Prostate gland (tissue), 2 donors: ENCODE measurements at regions not wholly inside any gene's neighbourhood (a gene's known extent, or its start where the extent isn't known, plus 50 kb on each side); places are given as distances from the start of the nearest gene placed in this dataset.

Experiments used
- DNase-seq: peaks from one replicate; pipeline ENCODE4 v3.0.0-alpha.2; 2019; ENCODE audit warnings: low spot score
- H3K27ac ChIP-seq, 2 donors: fragments of 200-600 bp; sonication (generic); 2 replicates each; pipeline ENCODE4 v1.5.1; 2017 to 2019
- H3K27me3 ChIP-seq: fragments of 200-600 bp; sonication (generic); replicated peaks from 2 replicates; pipeline ENCODE4 v1.5.1; 2019; ENCODE audit not compliant: insufficient read depth
- H3K36me3 ChIP-seq, 2 donors: fragments of 200-600 bp; sonication (generic); 1 replicate in 1 of 2; 2 replicates in 1 of 2; pipeline versions ENCODE4 v1.5.1 to v1.8.1; 2017 to 2019
- H3K4me1 ChIP-seq: fragments of 200-600 bp; sonication (generic); replicated peaks from 2 replicates; pipeline ENCODE4 v1.5.1; 2019
- H3K4me3 ChIP-seq, 2 donors: fragments of 200-600 bp; sonication (generic); 2 replicates each; pipeline ENCODE4 v1.5.1; 2017 to 2019
- H3K9me3 ChIP-seq: fragments of 200-600 bp; sonication (generic); 2 replicates; pipeline ENCODE4 v1.5.1; 2017
- POLR2A ChIP-seq: fragments of 450-650 bp; IDR thresholded peaks from one replicate; pipeline ENCODE4 v1.6.1; 2016; ENCODE audit warnings: antibody characterized with exemption, mild to moderate bottlenecking
- POLR2AphosphoS5 ChIP-seq: sonication (generic); formaldehyde crosslinking; IDR thresholded peaks from one replicate; pipeline ENCODE4 v1.6.1; 2017; ENCODE audit warnings: antibody characterized with exemption
- WGBS: methylation state at CpG from one replicate; pipeline ENCODE4 v1.1.5; 2018; 5-methylcytosine and 5-hydroxymethylcytosine counted together
- intact Hi-C: fragments of 100-400 bp; cut with DNase I; formaldehyde crosslinking; loops from one replicate; pipeline ENCODE4 v1.14.2; 2022
- TF ChIP-seq, protein P1 (sequence below), 4 experiments: fragments of 200-600 bp in 2 of 4; fragments of 450-650 bp in 2 of 4; sonication (generic) in 2 of 4; IDR thresholded peaks; 1 replicate in 3 of 4; 2 replicates in 1 of 4; pipeline ENCODE4 v1.5.1; 2016 to 2019; ENCODE audit warnings: antibody characterized with exemption in 4 of 4, mild to moderate bottlenecking in 2 of 4, moderate library complexity in 2 of 4

DNA sequence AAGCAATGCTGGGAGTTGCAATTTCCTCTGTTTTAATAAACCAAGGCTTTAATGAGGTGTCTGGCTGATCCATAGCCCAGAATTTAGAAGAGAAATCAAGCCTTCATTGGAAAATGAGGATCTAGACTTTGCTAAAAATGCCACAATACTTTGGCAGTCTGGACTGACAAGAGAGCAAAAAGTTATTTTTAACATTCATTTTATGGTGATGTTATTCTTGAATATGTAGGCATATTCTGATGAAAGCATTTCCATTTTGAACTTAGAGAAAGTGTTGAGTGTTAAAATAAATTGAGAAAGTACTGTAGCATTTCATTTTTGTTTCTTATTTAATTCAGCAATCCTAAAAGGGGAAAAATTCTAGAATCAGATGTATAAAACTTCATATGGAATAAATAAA is 151.8 kb upstream of the HNMT start:
- Histone ChIP-seq H3K36me3 (no peaks in the 10 kb centered on the region), H3K27ac (no peak overlapping the region), H3K4me3 (no peak overlapping the region), H3K4me1 (no peaks in the 10 kb centered on the region), H3K9me3 (no peaks in the 10 kb centered on the region), H3K27me3 (no peaks in the 10 kb centered on the region)
- DNase-seq = no peak
- intact Hi-C loops = no loop called here
- no peak for TF ChIP-seq POLR2A
- TF ChIP-seq POLR2AphosphoS5 = no peak
- TF ChIP-seq, protein P1, sequence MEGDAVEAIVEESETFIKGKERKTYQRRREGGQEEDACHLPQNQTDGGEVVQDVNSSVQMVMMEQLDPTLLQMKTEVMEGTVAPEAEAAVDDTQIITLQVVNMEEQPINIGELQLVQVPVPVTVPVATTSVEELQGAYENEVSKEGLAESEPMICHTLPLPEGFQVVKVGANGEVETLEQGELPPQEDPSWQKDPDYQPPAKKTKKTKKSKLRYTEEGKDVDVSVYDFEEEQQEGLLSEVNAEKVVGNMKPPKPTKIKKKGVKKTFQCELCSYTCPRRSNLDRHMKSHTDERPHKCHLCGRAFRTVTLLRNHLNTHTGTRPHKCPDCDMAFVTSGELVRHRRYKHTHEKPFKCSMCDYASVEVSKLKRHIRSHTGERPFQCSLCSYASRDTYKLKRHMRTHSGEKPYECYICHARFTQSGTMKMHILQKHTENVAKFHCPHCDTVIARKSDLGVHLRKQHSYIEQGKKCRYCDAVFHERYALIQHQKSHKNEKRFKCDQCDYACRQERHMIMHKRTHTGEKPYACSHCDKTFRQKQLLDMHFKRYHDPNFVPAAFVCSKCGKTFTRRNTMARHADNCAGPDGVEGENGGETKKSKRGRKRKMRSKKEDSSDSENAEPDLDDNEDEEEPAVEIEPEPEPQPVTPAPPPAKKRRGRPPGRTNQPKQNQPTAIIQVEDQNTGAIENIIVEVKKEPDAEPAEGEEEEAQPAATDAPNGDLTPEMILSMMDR (IDR thresholded peaks at IDR 0.05) = no peak

- no peaks in the 10 kb centered on the region for H3K36me3 ChIP-seq
- no peak for DNase-seq
- 88% methylated on average over 3 of the region's 3 CpGs for WGBS
- no peaks in the 10 kb centered on the region for H3K4me1 ChIP-seq
- H3K27me3 ChIP-seq = no peaks in the 10 kb centered on the region
- TF ChIP-seq, protein P1 (IDR thresholded peaks at IDR 0.05) = no peak
- TF ChIP-seq POLR2A (no peak), POLR2AphosphoS5 (no peak)
- H3K9me3 ChIP-seq = no peaks in the 10 kb centered on the region
- no peak overlapping the region for H3K4me3 ChIP-seq
- intact Hi-C loops = no loop called here
- H3K27ac ChIP-seq = no peak overlapping the region
Measured at GRCh38 chr2:137813176-137813575, 151.1 kb upstream of the HNMT start.

DNA sequence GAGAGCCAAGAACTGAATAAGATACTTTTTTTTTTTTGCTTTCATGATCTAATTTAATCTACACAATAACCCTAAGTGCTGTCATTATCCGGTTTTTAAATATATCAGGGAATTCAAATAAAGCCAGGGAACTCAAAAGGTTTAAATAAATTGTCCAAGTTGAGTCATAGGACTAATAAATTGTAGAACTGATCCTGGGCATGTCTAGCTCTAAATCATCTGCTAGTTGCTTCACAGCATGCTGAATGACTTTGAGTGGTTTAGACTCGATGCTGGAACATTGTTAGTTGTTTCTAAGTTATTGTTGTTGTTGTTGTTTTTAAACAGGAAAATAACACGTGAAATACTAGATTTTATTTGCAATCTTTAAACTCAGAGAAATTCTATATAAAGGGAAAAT is 147.2 kb upstream of the HNMT start:
- Histone ChIP-seq H3K4me1 (no peaks in the 10 kb centered on the region), H3K27ac (no peak overlapping the region), H3K9me3 (no peaks in the 10 kb centered on the region), H3K36me3 (no peaks in the 10 kb centered on the region), H3K4me3 (no peak overlapping the region), H3K27me3 (no peaks in the 10 kb centered on the region)
- WGBS = 52% methylated on average over 3 of the region's 3 CpGs
- no peak for DNase-seq
- no peak for TF ChIP-seq POLR2AphosphoS5
- TF ChIP-seq, protein P1 (IDR thresholded peaks at IDR 0.05) = no peak
- no peak for TF ChIP-seq POLR2A
- intact Hi-C loops = no loop called here

DNA sequence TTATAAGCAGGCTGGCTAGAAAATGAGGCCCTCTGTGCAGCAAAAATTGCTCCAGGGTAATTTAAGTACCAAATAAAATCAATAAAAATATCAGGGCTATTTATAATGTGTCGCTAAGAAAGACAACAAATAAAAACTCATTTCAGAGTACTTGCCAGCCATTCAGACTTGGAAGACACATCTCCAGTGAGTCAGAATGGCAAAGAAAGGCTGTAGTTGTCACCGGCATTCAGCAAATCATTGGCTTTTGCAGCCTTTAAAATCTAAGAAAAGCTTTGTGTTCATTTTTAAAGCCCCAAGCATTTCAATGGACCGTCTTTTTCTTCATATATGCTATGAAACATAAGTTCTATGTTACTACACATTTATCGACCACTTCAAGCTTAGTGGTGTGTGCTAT is 141.1 kb upstream of the HNMT start:
- Histone ChIP-seq H3K27me3 (no peaks in the 10 kb centered on the region), H3K9me3 (no peaks in the 10 kb centered on the region), H3K4me1 (no peaks in the 10 kb centered on the region), H3K36me3 (no peaks in the 10 kb centered on the region), H3K27ac (no peak overlapping the region), H3K4me3 (no peak overlapping the region)
- intact Hi-C loops = no loop called here
- no peak for DNase-seq
- 55% methylated on average over 4 of the region's 4 CpGs for WGBS
- TF ChIP-seq POLR2AphosphoS5 (no peak), POLR2A (no peak)
- TF ChIP-seq, protein P1 (IDR thresholded peaks at IDR 0.05) = no peak

GRCh38 chr2:137824501-137824900 is 139.8 kb upstream of the HNMT start:
- WGBS = 93% methylated on average over 1 of the region's 1 CpG
- H3K4me3 ChIP-seq = no peak overlapping the region
- no peaks in the 10 kb centered on the region for H3K36me3 ChIP-seq
- no peaks in the 10 kb centered on the region for H3K4me1 ChIP-seq
- no peaks in the 10 kb centered on the region for H3K27me3 ChIP-seq
- H3K9me3 ChIP-seq = no peaks in the 10 kb centered on the region
- no peak overlapping the region for H3K27ac ChIP-seq
- no peak for DNase-seq
- intact Hi-C loops = no loop called here
- no peak for TF ChIP-seq POLR2AphosphoS5
- TF ChIP-seq, protein P1 (IDR thresholded peaks at IDR 0.05) = no peak
- no peak for TF ChIP-seq POLR2A
